D721Med (cell line): ENCODE measurements at regions not wholly inside any gene's neighbourhood (a gene's known extent, or its start where the extent isn't known, plus 50 kb on each side); places are given as distances from the start of the nearest gene placed in this dataset.
"Not testable (repeated sequence)": the region's sequence is repeated elsewhere in the genome, so short reads cannot be mapped to it uniquely, and the experiment has no call there.

Source experiments
- DNase-seq: peaks from one replicate; pipeline ENCODE4 v3.0.0; 2011; ENCODE audit warnings: low spot score; ENCODE audit not compliant: insufficient read length
- FAIRE-seq: peaks from 2 replicates; lab custom pipeline; 2011; peaks lifted over from hg19 to GRCh38; lab: Jason Lieb, UNC
- CTCF ChIP-seq: IDR thresholded peaks from 2 replicates; pipeline ENCODE4 v1.5.1; 2012; ENCODE audit warnings: mild to moderate bottlenecking, control low read depth; ENCODE audit not compliant: insufficient read depth; ENCODE audit errors: missing control alignments

GRCh38 chr5:142529626-142530278, 156.1 kb downstream of the FGF1 start:
- no peak for TF ChIP-seq CTCF
- no peak for DNase-seq
- no peak for FAIRE-seq

GRCh38 chr5:142527664-142528295, 158.1 kb downstream of the FGF1 start:
- DNase-seq (no peak), FAIRE-seq (no peak)
- no peak for TF ChIP-seq CTCF

GRCh38 chr5:142527234-142527633, 158.7 kb downstream of the FGF1 start:
- no peak for TF ChIP-seq CTCF
- no peak for DNase-seq
- no peak for FAIRE-seq

- TF ChIP-seq CTCF = no peak
- no peak for FAIRE-seq
- DNase-seq = no peak
Observed at GRCh38 chr5:142522983-142523382, 162.9 kb downstream of the FGF1 start.

GRCh38 chr5:142521706-142522105, 164.2 kb downstream of the FGF1 start:
- DNase-seq (no peak), FAIRE-seq (no peak)
- no peak for TF ChIP-seq CTCF

- no peak for TF ChIP-seq CTCF
- DNase-seq = no peak
- FAIRE-seq = no peak
Observed at GRCh38 chr5:142520885-142521284, 165.0 kb downstream of the FGF1 start.

- not testable (repeated sequence) for DNase-seq, FAIRE-seq
Observed at GRCh38 chr5:142519913-142520312, 166.0 kb downstream of the FGF1 start.
